Breast epithelium (tissue), 4 donors: ENCODE measurements at regions not wholly inside any gene's neighbourhood (a gene's known extent, or its start where the extent isn't known, plus 50 kb on each side); places are given as distances from the start of the nearest gene placed in this dataset.

ENCODE experiments used
- DNase-seq, 2 donors: peaks; one replicate each; pipeline ENCODE4 v3.0.0-alpha.2; 2019; ENCODE audit warnings: low spot score in 2 of 2
- H3K27ac ChIP-seq, 2 donors: fragments of 200-600 bp; sonication (generic) in 1 of 2; one replicate each; pipeline ENCODE4 v1.5.1; 2016 to 2019; ENCODE audit warnings: mild to moderate bottlenecking in 1 of 2
- H3K27me3 ChIP-seq, 2 donors: fragments of 200-600 bp; sonication (generic) in 1 of 2; one replicate each; pipeline versions ENCODE4 v1.5.1 to v1.6.0; 2017 to 2019; ENCODE audit warnings: control low read depth in 1 of 2, mild to moderate bottlenecking in 1 of 2
- H3K36me3 ChIP-seq: fragments of 200-600 bp; one replicate; pipeline ENCODE4 v1.5.1; 2019
- H3K4me1 ChIP-seq, 2 donors: fragments of 200-600 bp; sonication (generic); one replicate each; pipeline ENCODE4 v1.5.1; 2016 to 2019; ENCODE audit warnings: control low read depth in 1 of 2
- H3K4me3 ChIP-seq, 3 donors: fragments of 200-600 bp; sonication (generic); 1 replicate in 2 of 3; 2 replicates in 1 of 3; pipeline ENCODE4 v1.5.1; 2016 to 2019; ENCODE audit warnings: mild to moderate bottlenecking in 3 of 3, moderate library complexity in 2 of 3
- H3K9me3 ChIP-seq, 2 donors: fragments of 200-600 bp; sonication (generic) in 1 of 2; one replicate each; pipeline ENCODE4 v1.5.1; 2016 to 2019; ENCODE audit warnings: control low read depth in 1 of 2
- CTCF ChIP-seq, 3 donors: fragments of 450-650 bp; IDR thresholded peaks; one replicate each; pipeline ENCODE4 v1.5.1; 2016 to 2017; ENCODE audit warnings: antibody characterized with exemption in 3 of 3, mild to moderate bottlenecking in 3 of 3, moderate library complexity in 3 of 3
- POLR2A ChIP-seq: fragments of 450-650 bp; IDR thresholded peaks from one replicate; pipeline ENCODE4 v1.6.1; 2016; ENCODE audit warnings: antibody characterized with exemption, mild to moderate bottlenecking, moderate library complexity
- POLR2AphosphoS5 ChIP-seq, 3 donors: sonication (generic); formaldehyde crosslinking; IDR thresholded peaks; one replicate each; pipeline ENCODE4 v1.6.1; 2017; ENCODE audit warnings: antibody characterized with exemption in 3 of 3
- intact Hi-C: fragments of 100-400 bp; cut with DNase I; formaldehyde crosslinking; loops from one replicate; pipeline ENCODE4 v1.15.1; 2023; ENCODE audit warnings: low total_unique reads

DNA sequence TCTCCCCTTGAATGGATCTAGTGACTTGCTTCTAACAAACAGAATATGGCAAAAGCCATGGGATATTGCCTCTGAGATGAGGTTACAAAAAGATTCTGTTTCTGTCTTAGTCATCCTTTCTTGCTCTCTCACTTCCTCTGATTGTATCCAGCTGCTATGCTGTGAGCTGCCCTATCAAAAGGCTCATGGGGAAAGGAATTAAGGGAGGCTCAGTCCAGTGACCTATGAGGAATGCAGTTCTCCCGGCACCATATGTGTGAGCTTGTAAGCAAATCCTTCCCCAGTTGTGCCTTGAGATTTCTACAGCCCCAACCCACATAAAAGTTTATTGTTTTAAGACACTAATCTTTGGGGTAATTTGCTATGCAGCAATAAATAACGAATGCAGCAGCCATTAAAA is 183.1 kb downstream of the KLHL28 start:
- no peaks in the 10 kb centered on the region for H3K36me3 ChIP-seq
- no peak for TF ChIP-seq CTCF (IDR thresholded peaks at IDR 0.05)
- no peak for TF ChIP-seq POLR2AphosphoS5 (IDR thresholded peaks at IDR 0.05)
- TF ChIP-seq POLR2A = no peak
- no peaks in the 10 kb centered on the region for H3K27me3 ChIP-seq
- DNase-seq = no peak
- no peaks in the 10 kb centered on the region for H3K4me1 ChIP-seq
- no peak overlapping the region for H3K27ac ChIP-seq
- intact Hi-C loops = no loop called here
- H3K4me3 ChIP-seq = no peak overlapping the region
- no peaks in the 10 kb centered on the region for H3K9me3 ChIP-seq

DNA sequence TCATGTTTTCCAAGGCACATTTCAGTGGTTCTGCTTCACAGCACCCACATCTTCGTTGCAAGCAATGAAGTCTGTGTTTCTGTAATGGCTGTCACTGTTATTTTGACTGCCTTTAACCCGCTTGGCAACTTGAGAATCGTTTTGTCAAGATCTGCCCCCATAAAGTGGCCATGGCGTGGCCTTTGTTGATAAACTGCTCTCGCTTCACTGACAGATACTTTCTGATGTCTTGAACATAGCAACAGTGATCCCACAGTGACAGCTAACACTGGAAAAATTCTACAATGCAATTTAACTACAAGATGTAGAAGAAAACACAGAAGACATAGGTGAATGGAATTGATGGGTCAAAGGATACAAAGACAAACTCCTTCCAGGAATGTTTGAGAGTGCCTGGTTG is 184.2 kb downstream of the KLHL28 start:
- intact Hi-C loops = no loop called here

DNA sequence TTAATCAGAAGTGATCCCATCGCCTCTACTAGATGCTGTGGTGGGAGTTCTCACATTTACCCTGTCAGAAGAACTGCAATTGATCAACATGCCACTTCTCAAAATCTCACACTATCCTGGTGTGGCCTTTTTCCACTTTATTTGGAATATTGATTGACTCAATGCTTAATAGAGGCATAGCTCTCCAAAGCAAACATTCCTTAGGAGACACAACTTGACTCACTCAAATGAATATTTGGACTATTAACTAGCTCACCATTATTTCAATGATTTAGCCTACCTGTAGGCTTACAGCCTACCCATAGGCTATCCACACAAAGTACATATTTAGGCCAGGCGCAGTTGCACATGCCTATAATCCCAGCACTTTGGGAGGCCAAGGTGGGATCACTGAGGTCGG is 186.5 kb downstream of the KLHL28 start:
- H3K27me3 ChIP-seq = no peaks in the 10 kb centered on the region
- intact Hi-C loops = no loop called here
- no peaks in the 10 kb centered on the region for H3K4me1 ChIP-seq
- H3K4me3 ChIP-seq = no peak overlapping the region
- no peak for DNase-seq
- H3K36me3 ChIP-seq = no peaks in the 10 kb centered on the region
- no peaks in the 10 kb centered on the region for H3K9me3 ChIP-seq
- no peak overlapping the region for H3K27ac ChIP-seq
- no peak for TF ChIP-seq POLR2A
- TF ChIP-seq POLR2AphosphoS5 (IDR thresholded peaks at IDR 0.05) = no peak
- TF ChIP-seq CTCF (IDR thresholded peaks at IDR 0.05) = no peak

More for the DNA sequence above, 184.2 kb downstream of the KLHL28 start:
- no peaks in the 10 kb centered on the region for H3K4me1 ChIP-seq
- DNase-seq = no peak
- H3K4me3 ChIP-seq = no peak overlapping the region
- no peaks in the 10 kb centered on the region for H3K27me3 ChIP-seq
- H3K27ac ChIP-seq = no peak overlapping the region
- H3K36me3 ChIP-seq = no peaks in the 10 kb centered on the region
- no peaks in the 10 kb centered on the region for H3K9me3 ChIP-seq
- TF ChIP-seq POLR2A (no peak), POLR2AphosphoS5 (IDR thresholded peaks at IDR 0.05) (no peak), CTCF (IDR thresholded peaks at IDR 0.05) (no peak)

- Histone ChIP-seq H3K27ac (no peak overlapping the region), H3K4me1 (no peaks in the 10 kb centered on the region), H3K36me3 (no peaks in the 10 kb centered on the region), H3K4me3 (no peak overlapping the region), H3K9me3 (no peaks in the 10 kb centered on the region), H3K27me3 (no peaks in the 10 kb centered on the region)
- DNase-seq = no peak
- TF ChIP-seq POLR2A (no peak), CTCF (IDR thresholded peaks at IDR 0.05) (no peak), POLR2AphosphoS5 (IDR thresholded peaks at IDR 0.05) (no peak)
- intact Hi-C loops = loop anchor here (5.0 kb wide), 1 partner anchor 697 kb away; no protein-coding TSS in a partner anchor
Observed at GRCh38 chr14:44774396-44774795, 187.4 kb downstream of the KLHL28 start.

DNA sequence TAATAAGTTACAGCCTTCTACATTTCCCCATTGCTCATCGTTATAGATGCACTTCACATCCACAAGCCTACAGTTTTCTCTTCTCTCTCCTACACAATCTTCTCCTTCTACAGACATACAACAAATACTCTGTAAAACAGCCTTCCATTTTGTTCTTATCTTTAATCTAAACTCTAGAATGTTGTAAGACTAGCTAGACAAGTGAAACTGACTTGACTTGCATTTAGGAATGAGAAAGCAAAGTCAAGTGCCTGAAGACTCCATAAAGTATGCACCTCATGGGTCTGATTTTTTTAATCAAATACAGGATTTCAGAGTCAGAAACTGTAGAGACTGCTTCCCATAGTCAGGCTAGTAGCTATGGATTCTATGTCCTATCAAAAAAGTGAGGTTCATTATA is 190.3 kb downstream of the KLHL28 start:
- no peaks in the 10 kb centered on the region for H3K4me1 ChIP-seq
- no peak overlapping the region for H3K27ac ChIP-seq
- H3K9me3 ChIP-seq = no peaks in the 10 kb centered on the region
- intact Hi-C loops = loop anchor here (5.0 kb wide), 1 partner anchor 694 kb away; no protein-coding TSS in a partner anchor
- DNase-seq = no peak
- no peaks in the 10 kb centered on the region for H3K36me3 ChIP-seq
- H3K4me3 ChIP-seq = no peak overlapping the region
- TF ChIP-seq POLR2AphosphoS5 (IDR thresholded peaks at IDR 0.05) = no peak
- TF ChIP-seq CTCF (IDR thresholded peaks at IDR 0.05) = no peak
- no peak for TF ChIP-seq POLR2A
- H3K27me3 ChIP-seq = no peaks in the 10 kb centered on the region
